ENCODE measurements at regions not wholly inside any gene's neighbourhood (a gene's known extent, or its start where the extent isn't known, plus 50 kb on each side); places are given as distances from the start of the nearest gene placed in this dataset.

DNA sequence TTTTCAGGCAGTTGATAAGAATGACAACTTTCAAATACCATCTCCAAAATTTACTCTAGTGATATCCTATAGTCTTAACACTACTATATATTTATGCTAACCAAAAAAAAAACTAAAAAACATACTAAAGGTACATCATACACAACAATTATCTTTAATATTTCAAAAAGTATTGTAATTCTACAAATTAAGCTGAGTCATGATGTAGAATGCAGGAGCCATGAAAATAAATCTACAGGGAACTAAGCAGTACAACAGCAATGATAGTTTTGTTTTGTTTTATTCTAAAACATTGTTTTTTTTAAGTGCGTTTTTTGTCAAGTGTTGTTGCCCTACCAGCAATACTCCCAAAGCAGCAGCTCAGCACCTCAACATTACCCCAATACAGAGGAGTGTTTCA is 314.3 kb downstream of the FSIP2 start:
- TF ChIP-seq, protein P1, sequence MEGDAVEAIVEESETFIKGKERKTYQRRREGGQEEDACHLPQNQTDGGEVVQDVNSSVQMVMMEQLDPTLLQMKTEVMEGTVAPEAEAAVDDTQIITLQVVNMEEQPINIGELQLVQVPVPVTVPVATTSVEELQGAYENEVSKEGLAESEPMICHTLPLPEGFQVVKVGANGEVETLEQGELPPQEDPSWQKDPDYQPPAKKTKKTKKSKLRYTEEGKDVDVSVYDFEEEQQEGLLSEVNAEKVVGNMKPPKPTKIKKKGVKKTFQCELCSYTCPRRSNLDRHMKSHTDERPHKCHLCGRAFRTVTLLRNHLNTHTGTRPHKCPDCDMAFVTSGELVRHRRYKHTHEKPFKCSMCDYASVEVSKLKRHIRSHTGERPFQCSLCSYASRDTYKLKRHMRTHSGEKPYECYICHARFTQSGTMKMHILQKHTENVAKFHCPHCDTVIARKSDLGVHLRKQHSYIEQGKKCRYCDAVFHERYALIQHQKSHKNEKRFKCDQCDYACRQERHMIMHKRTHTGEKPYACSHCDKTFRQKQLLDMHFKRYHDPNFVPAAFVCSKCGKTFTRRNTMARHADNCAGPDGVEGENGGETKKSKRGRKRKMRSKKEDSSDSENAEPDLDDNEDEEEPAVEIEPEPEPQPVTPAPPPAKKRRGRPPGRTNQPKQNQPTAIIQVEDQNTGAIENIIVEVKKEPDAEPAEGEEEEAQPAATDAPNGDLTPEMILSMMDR (IDR thresholded peaks at IDR 0.05) = no peak
- no peak for TF ChIP-seq POLR2A (IDR thresholded peaks at IDR 0.05)
